Nephron (organoid): ENCODE measurements at regions not wholly inside any gene's neighbourhood (a gene's known extent, or its start where the extent isn't known, plus 50 kb on each side); places are given as distances from the start of the nearest gene placed in this dataset.

ENCODE experiments used
- H3K27ac Mint-ChIP-seq, 3 experiments: 2 replicates each; pipeline ENCODE4 v1.8.0; 2020; ENCODE audit warnings: mixed read lengths in 3 of 3, mild to moderate bottlenecking in 2 of 3, moderate library complexity in 1 of 3
- H3K27me3 Mint-ChIP-seq: 2 replicates; pipeline ENCODE4 v1.8.0; 2021; ENCODE audit warnings: low read depth, mild to moderate bottlenecking, moderate library complexity, mixed read lengths
- H3K36me3 Mint-ChIP-seq: 2 replicates; pipeline ENCODE4 v1.8.0; 2020; ENCODE audit warnings: low read depth, mixed read lengths
- H3K4me1 Mint-ChIP-seq: 2 replicates; pipeline ENCODE4 v1.8.0; 2020; ENCODE audit warnings: mixed read lengths
- H3K4me3 Mint-ChIP-seq, 3 experiments: 2 replicates each; pipeline ENCODE4 v1.8.0; 2020; ENCODE audit warnings: mild to moderate bottlenecking in 3 of 3, mixed read lengths in 3 of 3, moderate library complexity in 2 of 3
- H3K9me3 Mint-ChIP-seq: 2 replicates; pipeline ENCODE4 v1.8.0; 2020; ENCODE audit warnings: mixed read lengths
- CTCF ChIP-seq, 3 experiments: fragments of 200-600 bp; sonication (generic); IDR thresholded peaks; one replicate each; pipeline ENCODE4 v1.5.0; 2021; ENCODE audit warnings: antibody characterized with exemption in 3 of 3; ENCODE audit not compliant: unreplicated experiment in 3 of 3

DNA sequence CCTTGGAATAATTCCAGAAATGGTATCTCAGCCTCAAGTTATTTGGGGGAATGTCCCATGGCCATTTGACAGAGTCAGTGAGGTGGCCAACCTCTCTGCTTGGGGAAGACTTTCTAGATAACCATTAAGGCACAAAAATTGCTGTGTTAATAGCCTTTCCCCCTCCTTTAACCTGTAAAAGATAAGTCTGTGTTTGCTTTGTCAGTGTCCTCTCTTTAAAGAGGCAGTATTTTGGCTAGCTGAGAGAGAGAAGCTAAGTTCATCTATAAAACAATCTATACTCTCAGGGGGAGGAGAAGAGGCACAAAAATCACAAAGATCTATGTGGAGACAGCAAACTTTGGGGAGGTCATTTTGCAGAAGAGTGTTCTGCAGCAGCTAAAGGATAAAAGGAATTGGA lies 72.1 kb downstream of the PLCE1 start:
- TF ChIP-seq CTCF (IDR thresholded peaks at IDR 0.05; ENCODE audit: unreplicated experiment in 3 of 3), result no peak
- H3K9me3 Mint-ChIP-seq, result no peaks in the 10 kb centered on the region
- no peaks in the 10 kb centered on the region for H3K27me3 Mint-ChIP-seq
- peaks cover 11% of the 10 kb centered on the region for H3K4me1 Mint-ChIP-seq
- no peaks in the 10 kb centered on the region for H3K36me3 Mint-ChIP-seq
- H3K4me3 Mint-ChIP-seq, result no peak overlapping the region
- H3K27ac Mint-ChIP-seq, result no peak overlapping the region

DNA sequence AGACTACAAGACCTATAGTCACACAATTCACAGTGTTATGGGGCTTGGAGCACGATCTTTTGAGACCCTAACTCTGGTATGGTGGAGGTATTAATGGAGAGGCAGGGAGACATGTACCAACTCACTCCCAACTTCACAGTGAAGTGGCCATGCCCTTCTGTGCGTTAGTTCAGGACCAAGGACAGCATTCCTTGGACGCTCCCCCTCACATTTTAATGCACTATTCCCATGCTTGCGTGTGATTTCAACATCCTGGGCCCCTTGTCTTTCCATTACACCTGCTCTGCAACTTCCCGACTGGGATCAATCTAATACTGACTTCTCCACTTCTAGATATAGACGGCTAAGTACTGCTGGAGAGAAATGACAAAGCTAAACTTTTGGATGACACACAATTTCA lies 72.7 kb downstream of the PLCE1 start:
- H3K27ac Mint-ChIP-seq, result no peak overlapping the region
- peaks cover 11% of the 10 kb centered on the region for H3K4me1 Mint-ChIP-seq
- no peak for TF ChIP-seq CTCF (IDR thresholded peaks at IDR 0.05; ENCODE audit: unreplicated experiment in 3 of 3)
- H3K27me3 Mint-ChIP-seq, result no peaks in the 10 kb centered on the region
- no peaks in the 10 kb centered on the region for H3K36me3 Mint-ChIP-seq
- H3K4me3 Mint-ChIP-seq, result no peak overlapping the region
- H3K9me3 Mint-ChIP-seq, result no peaks in the 10 kb centered on the region

GRCh38 chr10:94069884-94070283 lies 76.2 kb downstream of the PLCE1 start:
- TF ChIP-seq CTCF (IDR thresholded peaks at IDR 0.05; ENCODE audit: unreplicated experiment in 3 of 3), result no peak
- no peak overlapping the region for H3K4me3 Mint-ChIP-seq
- H3K9me3 Mint-ChIP-seq, result no peaks in the 10 kb centered on the region
- H3K4me1 Mint-ChIP-seq, result peaks cover 10% of the 10 kb centered on the region
- H3K27ac Mint-ChIP-seq, result no peak overlapping the region
- H3K27me3 Mint-ChIP-seq, result no peaks in the 10 kb centered on the region
- H3K36me3 Mint-ChIP-seq, result no peaks in the 10 kb centered on the region

GRCh38 chr10:94074462-94074861 lies 80.7 kb downstream of the PLCE1 start:
- no peaks in the 10 kb centered on the region for H3K9me3 Mint-ChIP-seq
- no peak overlapping the region for H3K27ac Mint-ChIP-seq
- no peak overlapping the region for H3K4me3 Mint-ChIP-seq
- no peaks in the 10 kb centered on the region for H3K36me3 Mint-ChIP-seq
- H3K27me3 Mint-ChIP-seq, result no peaks in the 10 kb centered on the region
- no peak for TF ChIP-seq CTCF (IDR thresholded peaks at IDR 0.05; ENCODE audit: unreplicated experiment in 3 of 3)
- peaks cover 22% of the 10 kb centered on the region for H3K4me1 Mint-ChIP-seq

- Mint-ChIP-seq H3K36me3 (no peaks in the 10 kb centered on the region), H3K4me3 (no peak overlapping the region), H3K27me3 (no peaks in the 10 kb centered on the region), H3K9me3 (no peaks in the 10 kb centered on the region), H3K4me1 (peaks cover 19% of the 10 kb centered on the region), H3K27ac (peak overlapping the region in 1 of 3 experiments; percentile 83)
- TF ChIP-seq CTCF (IDR thresholded peaks at IDR 0.05; ENCODE audit: unreplicated experiment in 3 of 3), result no peak
These were observed 81.8 kb downstream of the PLCE1 start for GRCh38 chr10:94075506-94075905.

- TF ChIP-seq CTCF (IDR thresholded peaks at IDR 0.05; ENCODE audit: unreplicated experiment in 3 of 3), result peak; percentile 46 to 52 (median 48)
- Mint-ChIP-seq H3K4me3 (no peak overlapping the region), H3K27ac (peak overlapping the region; percentile 46 to 83 (median 79)), H3K4me1 (peaks cover 18% of the 10 kb centered on the region), H3K9me3 (no peaks in the 10 kb centered on the region), H3K27me3 (no peaks in the 10 kb centered on the region), H3K36me3 (no peaks in the 10 kb centered on the region)
These were observed 82.7 kb downstream of the PLCE1 start for GRCh38 chr10:94076325-94076841.
